OCI-LY7 (cell line): ENCODE measurements at regions not wholly inside any gene's neighbourhood (a gene's known extent, or its start where the extent isn't known, plus 50 kb on each side); places are given as distances from the start of the nearest gene placed in this dataset.

ENCODE experiments used
- BruUV-seq: library from RNA; stranded (reverse); fragments of 400-500 nt; replicated peaks from 2 replicates; lab custom pipeline; 2021; lab: Mats Ljungman, UMichigan
- CTCF ChIA-PET: fragments of 300-600 bp; sonication (Branson Sonifier 250); formaldehyde crosslinking; loops from one replicate; lab custom pipeline; 2022; ENCODE audit warnings: antibody characterized with exemption; ENCODE audit not compliant: unreplicated experiment; lab: Charles Lee
- POLR2A ChIA-PET: fragments of 300-600 bp; sonication (Branson Sonifier 250); formaldehyde crosslinking; loops from one replicate; lab custom pipeline; 2022; ENCODE audit warnings: antibody characterized with exemption; lab: Charles Lee
- DNase-seq: peaks from one replicate; pipeline ENCODE4 v3.0.0-alpha.2; 2015; ENCODE audit warnings: low spot score
- H2AFZ ChIP-seq: fragments of 200-600 bp; sonication (generic), shearing (Covaris generic); 2 replicates; pipeline ENCODE4 v1.6.1; 2014; ENCODE audit warnings: mild to moderate bottlenecking, antibody characterized with exemption, low read length, moderate library complexity
- H3K27ac ChIP-seq: fragments of 200-600 bp; sonication (generic); 2 replicates; pipeline ENCODE4 v1.5.1; 2014; ENCODE audit warnings: mixed run types, low read depth, mild to moderate bottlenecking, moderate library complexity, low read length, inconsistent platforms; ENCODE audit not compliant: poor library complexity, severe bottlenecking
- H3K36me3 ChIP-seq: fragments of 200-600 bp; sonication (generic); 2 replicates; pipeline ENCODE4 v1.6.1; 2014; ENCODE audit warnings: mild to moderate bottlenecking, antibody characterized with exemption, low read length, moderate library complexity, mixed read lengths; ENCODE audit not compliant: insufficient read depth
- H3K4me1 ChIP-seq: fragments of 200-600 bp; sonication (generic); 2 replicates; pipeline ENCODE4 v1.5.1; 2014; ENCODE audit warnings: mild to moderate bottlenecking, low read length; ENCODE audit not compliant: insufficient read depth, poor library complexity, severe bottlenecking
- H3K4me2 ChIP-seq: fragments of 200-600 bp; sonication (generic); 2 replicates; pipeline ENCODE4 v1.6.1; 2014; ENCODE audit warnings: mild to moderate bottlenecking, low read length
- H3K4me3 ChIP-seq: fragments of 200-600 bp; sonication (generic); 2 replicates; pipeline ENCODE4 v1.5.1; 2014; ENCODE audit warnings: mild to moderate bottlenecking, low read depth, low read length; ENCODE audit not compliant: poor library complexity, severe bottlenecking
- H3K79me2 ChIP-seq: fragments of 200-600 bp; sonication (generic); 2 replicates; pipeline ENCODE4 v1.6.1; 2016; ENCODE audit warnings: low read depth, mild to moderate bottlenecking, low read length, moderate library complexity, mixed read lengths; ENCODE audit not compliant: insufficient read depth
- H3K9me2 ChIP-seq: fragments of 200-600 bp; sonication (generic); 2 replicates; pipeline ENCODE4 v1.6.1; 2016; ENCODE audit warnings: mild to moderate bottlenecking, low read length, mixed read lengths; ENCODE audit not compliant: insufficient read depth
- H3K9me3 ChIP-seq: fragments of 200-600 bp; sonication (generic); 2 replicates; pipeline ENCODE4 v1.6.1; 2014; ENCODE audit warnings: mild to moderate bottlenecking, mixed run types, low read length, mixed read lengths
- H4K20me1 ChIP-seq: fragments of 200-600 bp; sonication (generic); 2 replicates; pipeline ENCODE4 v1.6.1; 2014; ENCODE audit warnings: mild to moderate bottlenecking, antibody characterized with exemption, low read length, moderate library complexity, mixed read lengths; ENCODE audit not compliant: insufficient read depth
- CTCF ChIP-seq: fragments of 200-600 bp; sonication (generic); conservative IDR thresholded peaks from 2 replicates; pipeline ENCODE4 v1.5.1; 2014; ENCODE audit warnings: mild to moderate bottlenecking, antibody characterized with exemption, low read length, moderate library complexity, mixed read lengths
- EZH2phosphoT487 ChIP-seq: fragments of 200-600 bp; sonication (generic); IDR thresholded peaks from 2 replicates; pipeline ENCODE4 v1.6.1; 2018; ENCODE audit warnings: low read depth, borderline replicate concordance, mild to moderate bottlenecking, mixed run types, antibody characterized with exemption, low read length, moderate library complexity, mixed read lengths
- intact Hi-C: fragments of 100-400 bp; cut with micrococcal nuclease; formaldehyde crosslinking; loops from one replicate; pipeline ENCODE4 v1.10.0; 2022; ENCODE audit not compliant: unreplicated experiment

DNA sequence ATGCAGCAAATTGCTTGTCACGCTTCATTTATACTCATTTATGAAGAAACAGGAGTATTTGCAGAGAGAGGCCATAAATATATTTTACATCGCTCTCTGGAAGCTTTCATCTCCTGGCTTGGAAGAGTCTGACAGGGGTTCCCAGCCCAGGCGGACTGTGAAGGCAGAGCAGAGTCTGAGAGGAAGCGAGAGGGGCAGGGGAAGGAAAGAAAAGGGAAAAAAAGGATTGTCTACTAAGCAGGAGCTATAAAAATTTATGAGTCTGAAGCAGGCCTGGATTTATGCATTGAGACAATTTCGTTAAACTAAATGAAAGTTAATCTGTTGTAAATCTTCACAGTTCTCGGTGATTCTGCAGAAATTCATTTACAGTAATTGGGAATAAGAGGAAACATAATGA, 143.9 kb upstream of the GYPC start:
- Histone ChIP-seq H3K4me2 (no peak overlapping the region), H3K36me3 (no peaks in the 10 kb centered on the region), H3K27ac (no peak overlapping the region), H3K4me3 (no peak overlapping the region), H2AFZ (no peak overlapping the region), H3K79me2 (no peaks in the 10 kb centered on the region), H3K9me2 (no peaks in the 10 kb centered on the region), H4K20me1 (no peaks in the 10 kb centered on the region), H3K4me1 (no peaks in the 10 kb centered on the region), H3K9me3 (no peaks in the 10 kb centered on the region)
- ChIA-PET CTCF (no interaction called here), POLR2A (no interaction called here)
- no peak for TF ChIP-seq EZH2phosphoT487
- no peak for TF ChIP-seq CTCF
- no peak for DNase-seq
- intact Hi-C loops, result no loop called here
- BruUV-seq, result no TSS peak

DNA sequence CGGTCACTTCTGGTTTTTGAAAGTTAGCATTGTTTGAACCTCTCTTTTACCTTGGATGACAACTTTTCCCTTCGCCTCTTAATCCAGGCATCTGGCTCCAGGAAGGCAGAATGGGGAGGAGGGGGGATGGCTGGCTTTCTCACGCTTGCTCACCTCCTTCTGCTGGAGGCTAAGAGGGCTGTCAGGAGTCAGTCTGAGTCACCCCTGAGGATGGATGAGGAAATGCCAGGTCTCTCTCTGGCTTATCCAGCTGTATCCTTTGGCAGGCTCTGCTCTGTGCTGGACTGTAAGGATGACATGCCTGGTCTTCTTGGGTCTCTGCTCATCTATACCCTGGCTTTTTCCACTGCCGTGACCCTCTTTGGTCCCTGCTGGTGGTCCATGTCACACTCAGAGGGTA, 142.9 kb upstream of the GYPC start:
- Histone ChIP-seq H3K4me3 (no peak overlapping the region), H3K27ac (no peak overlapping the region), H3K79me2 (no peaks in the 10 kb centered on the region), H2AFZ (no peak overlapping the region), H3K36me3 (no peaks in the 10 kb centered on the region), H3K9me3 (no peaks in the 10 kb centered on the region), H3K9me2 (no peaks in the 10 kb centered on the region), H3K4me1 (no peaks in the 10 kb centered on the region), H3K4me2 (no peak overlapping the region), H4K20me1 (no peaks in the 10 kb centered on the region)
- POLR2A ChIA-PET, result no interaction called here
- BruUV-seq, result no TSS peak
- CTCF ChIA-PET, result no interaction called here
- intact Hi-C loops, result no loop called here
- no peak for TF ChIP-seq CTCF
- TF ChIP-seq EZH2phosphoT487, result no peak
- no peak for DNase-seq

DNA sequence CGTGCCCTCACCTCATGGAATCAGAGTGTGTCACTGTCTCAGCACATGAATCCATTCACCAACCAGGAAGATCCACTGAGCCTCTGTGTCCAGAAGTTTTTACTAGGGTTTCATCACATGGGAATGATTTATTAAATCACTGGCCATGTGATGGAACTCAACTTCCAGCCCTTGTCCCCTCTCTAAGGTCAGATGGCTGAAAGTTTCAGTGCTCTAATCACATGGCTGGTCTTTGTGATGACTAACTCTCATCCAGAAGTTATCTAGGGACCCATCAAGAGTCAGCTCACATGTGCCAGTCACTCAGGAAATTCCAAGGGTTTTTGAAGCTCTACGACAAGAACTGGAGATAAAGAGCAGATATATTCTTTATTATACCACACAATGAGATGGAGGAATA, 140.5 kb upstream of the GYPC start:
- no peak overlapping the region for H3K4me2 ChIP-seq
- H3K27ac ChIP-seq, result no peak overlapping the region
- H3K4me3 ChIP-seq, result no peak overlapping the region
- H3K9me2 ChIP-seq, result no peaks in the 10 kb centered on the region
- no peaks in the 10 kb centered on the region for H3K4me1 ChIP-seq
- no peaks in the 10 kb centered on the region for H3K79me2 ChIP-seq
- DNase-seq, result no peak
- ChIA-PET CTCF (no interaction called here), POLR2A (interaction anchor here (1.3 kb wide), 1 partner anchor 15 kb away, joined by 4 read pairs; no protein-coding TSS in a partner anchor)
- no TSS peak for BruUV-seq
- H2AFZ ChIP-seq, result no peak overlapping the region
- no peaks in the 10 kb centered on the region for H4K20me1 ChIP-seq
- H3K36me3 ChIP-seq, result no peaks in the 10 kb centered on the region
- intact Hi-C loops, result no loop called here
- no peaks in the 10 kb centered on the region for H3K9me3 ChIP-seq
- TF ChIP-seq EZH2phosphoT487 (no peak), CTCF (no peak)
